22Rv1 (cell line): ENCODE measurements at regions not wholly inside any gene's neighbourhood (a gene's known extent, or its start where the extent isn't known, plus 50 kb on each side); places are given as distances from the start of the nearest gene placed in this dataset.

ENCODE experiments used
- CTCF ChIP-seq: fragments of 450-650 bp; IDR thresholded peaks from 2 replicates; pipeline ENCODE4 v1.5.1; 2017; ENCODE audit warnings: mild to moderate bottlenecking
- ZFX ChIP-seq: fragments of 450-650 bp; IDR thresholded peaks from 2 replicates; pipeline ENCODE4 v1.6.1; 2017; ENCODE audit warnings: antibody characterized with exemption, borderline replicate concordance

GRCh38 chr11:13848031-13848430 lies 114.5 kb upstream of the SPON1 start:
- TF ChIP-seq CTCF (no peak), ZFX (no peak)
